ENCODE measurements at regions not wholly inside any gene's neighbourhood (a gene's known extent, or its start where the extent isn't known, plus 50 kb on each side); places are given as distances from the start of the nearest gene placed in this dataset.

DNA sequence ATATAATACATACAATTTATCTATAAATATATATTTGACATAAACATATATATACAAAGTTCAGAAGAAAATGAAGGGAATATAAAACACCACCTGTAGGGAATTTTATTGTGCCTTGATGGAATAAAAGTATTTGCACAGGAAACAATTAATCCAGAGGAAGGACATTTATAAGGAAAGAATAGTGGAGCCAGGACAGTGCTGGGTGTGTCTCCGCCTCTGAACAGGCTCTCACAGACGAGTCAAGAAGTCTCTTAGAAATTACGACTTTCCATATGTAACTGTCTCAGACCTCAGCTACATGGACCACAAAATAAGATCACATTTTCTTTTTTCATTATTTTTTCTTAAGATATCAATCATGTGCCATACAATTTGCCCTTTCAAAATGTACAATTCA is 93.9 kb downstream of the TMEM114 start:
- whole genome bisulfite sequencing, 2 experiments (ENCODE audit: insufficient coverage in 1 of 2, insufficient read length in 1 of 2) = 84 to 90% methylated on average over 3 of the region's 3 CpGs

DNA sequence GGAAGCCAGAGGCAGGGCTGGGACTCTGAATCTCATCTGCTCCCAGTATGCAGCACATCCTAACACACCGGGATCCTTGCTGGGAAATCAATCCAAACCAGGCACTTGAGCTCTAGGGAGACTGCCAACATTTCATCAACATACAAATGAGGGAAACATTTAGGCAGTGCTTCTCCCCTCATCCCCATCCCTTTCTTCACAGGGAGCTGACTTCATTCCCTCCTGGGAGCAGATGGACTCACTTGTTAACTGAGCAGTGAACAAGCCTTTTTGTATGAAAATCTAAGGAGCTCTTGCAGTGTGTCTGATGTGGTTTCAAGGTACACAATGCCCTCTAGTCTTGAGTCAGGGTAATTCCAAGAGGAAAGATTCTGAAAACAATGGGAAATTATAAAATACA is 96.3 kb downstream of the TMEM114 start:
- no peak overlapping the region for H3K27ac ChIP-seq (ENCODE audit: low read depth, low read length)
- H3K27me3 ChIP-seq (ENCODE audit: control insufficient read depth, insufficient read depth, low read length, poor library complexity, severe bottlenecking) = peaks cover 17% of the 10 kb centered on the region
- no peaks in the 10 kb centered on the region for H3K9me3 ChIP-seq (ENCODE audit: control insufficient read depth, low read length)
- H3K27ac Mint-ChIP-seq = no peak overlapping the region
- H3K4me3 ChIP-seq (ENCODE audit: low read length) = no peak overlapping the region
- no peak overlapping the region for H3K4me3 Mint-ChIP-seq
- WGBS, 2 experiments (ENCODE audit: insufficient coverage in 1 of 2, insufficient read length in 1 of 2) = 24% methylated on average over 1 of the region's 1 CpG; no CpG with 5 or more reads in 1 of the 2 experiments
- peaks cover 6% of the 10 kb centered on the region for H3K4me1 Mint-ChIP-seq
- no peaks in the 10 kb centered on the region for H3K9me3 Mint-ChIP-seq
- no peaks in the 10 kb centered on the region for H3K4me1 ChIP-seq (ENCODE audit: control insufficient read depth, insufficient read depth, low read length)
- H3K9ac ChIP-seq (ENCODE audit: extremely low read depth, low read length, poor library complexity, severe bottlenecking) = no peak overlapping the region
- no peaks in the 10 kb centered on the region for H3K36me3 Mint-ChIP-seq (ENCODE audit: low read depth)
- TF ChIP-seq, protein P1, sequence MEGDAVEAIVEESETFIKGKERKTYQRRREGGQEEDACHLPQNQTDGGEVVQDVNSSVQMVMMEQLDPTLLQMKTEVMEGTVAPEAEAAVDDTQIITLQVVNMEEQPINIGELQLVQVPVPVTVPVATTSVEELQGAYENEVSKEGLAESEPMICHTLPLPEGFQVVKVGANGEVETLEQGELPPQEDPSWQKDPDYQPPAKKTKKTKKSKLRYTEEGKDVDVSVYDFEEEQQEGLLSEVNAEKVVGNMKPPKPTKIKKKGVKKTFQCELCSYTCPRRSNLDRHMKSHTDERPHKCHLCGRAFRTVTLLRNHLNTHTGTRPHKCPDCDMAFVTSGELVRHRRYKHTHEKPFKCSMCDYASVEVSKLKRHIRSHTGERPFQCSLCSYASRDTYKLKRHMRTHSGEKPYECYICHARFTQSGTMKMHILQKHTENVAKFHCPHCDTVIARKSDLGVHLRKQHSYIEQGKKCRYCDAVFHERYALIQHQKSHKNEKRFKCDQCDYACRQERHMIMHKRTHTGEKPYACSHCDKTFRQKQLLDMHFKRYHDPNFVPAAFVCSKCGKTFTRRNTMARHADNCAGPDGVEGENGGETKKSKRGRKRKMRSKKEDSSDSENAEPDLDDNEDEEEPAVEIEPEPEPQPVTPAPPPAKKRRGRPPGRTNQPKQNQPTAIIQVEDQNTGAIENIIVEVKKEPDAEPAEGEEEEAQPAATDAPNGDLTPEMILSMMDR (conservative IDR thresholded peaks at IDR 0.05) = peak; percentile 59
- peaks cover 46% of the 10 kb centered on the region for H3K27me3 Mint-ChIP-seq (ENCODE audit: insufficient read depth)
- DNase-seq = peak; percentile 66
- no peaks in the 10 kb centered on the region for H3K36me3 ChIP-seq (ENCODE audit: control insufficient read depth, insufficient read depth, low read length)

More for the DNA sequence above, 93.9 kb downstream of the TMEM114 start:
- Mint-ChIP-seq H3K36me3 (ENCODE audit: low read depth) (no peaks in the 10 kb centered on the region), H3K9me3 (no peaks in the 10 kb centered on the region), H3K4me3 (no peak overlapping the region), H3K27ac (no peak overlapping the region), H3K27me3 (ENCODE audit: insufficient read depth) (peaks cover 62% of the 10 kb centered on the region), H3K4me1 (peaks cover 18% of the 10 kb centered on the region)
- Histone ChIP-seq H3K4me3 (ENCODE audit: low read length) (no peak overlapping the region), H3K27me3 (ENCODE audit: control insufficient read depth, insufficient read depth, low read length, poor library complexity, severe bottlenecking) (peaks cover 19% of the 10 kb centered on the region), H3K27ac (ENCODE audit: low read depth, low read length) (no peak overlapping the region), H3K4me1 (ENCODE audit: control insufficient read depth, insufficient read depth, low read length) (peaks cover 2% of the 10 kb centered on the region), H3K9ac (ENCODE audit: extremely low read depth, low read length, poor library complexity, severe bottlenecking) (no peak overlapping the region), H3K36me3 (ENCODE audit: control insufficient read depth, insufficient read depth, low read length) (no peaks in the 10 kb centered on the region), H3K9me3 (ENCODE audit: control insufficient read depth, low read length) (no peaks in the 10 kb centered on the region)
- TF ChIP-seq, protein P1 (conservative IDR thresholded peaks at IDR 0.05) = no peak
- DNase-seq = no peak

DNA sequence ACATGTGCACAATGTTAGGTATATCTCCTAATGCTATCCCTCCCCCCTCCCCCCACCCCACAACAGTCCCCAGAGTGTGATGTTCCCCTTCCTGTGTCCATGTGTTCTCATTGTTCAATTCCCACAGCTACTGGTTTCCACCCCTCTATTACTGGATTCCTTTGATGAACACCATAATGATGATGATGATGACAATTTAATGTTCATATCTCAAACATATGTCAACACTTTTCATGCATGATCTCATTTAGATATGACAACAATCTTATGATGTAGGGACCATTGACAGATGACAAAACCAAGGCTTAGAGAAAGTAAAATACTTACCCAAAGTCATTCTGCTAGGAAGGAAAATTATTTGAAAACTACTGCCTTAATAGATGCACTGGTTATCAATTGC is 97.6 kb downstream of the TMEM114 start:
- Histone ChIP-seq H3K9me3 (ENCODE audit: control insufficient read depth, low read length) (no peaks in the 10 kb centered on the region), H3K4me1 (ENCODE audit: control insufficient read depth, insufficient read depth, low read length) (no peaks in the 10 kb centered on the region), H3K36me3 (ENCODE audit: control insufficient read depth, insufficient read depth, low read length) (no peaks in the 10 kb centered on the region), H3K27me3 (ENCODE audit: control insufficient read depth, insufficient read depth, low read length, poor library complexity, severe bottlenecking) (peaks cover 19% of the 10 kb centered on the region), H3K4me3 (ENCODE audit: low read length) (no peak overlapping the region), H3K27ac (ENCODE audit: low read depth, low read length) (no peak overlapping the region), H3K9ac (ENCODE audit: extremely low read depth, low read length, poor library complexity, severe bottlenecking) (no peak overlapping the region)
- no peaks in the 10 kb centered on the region for H3K36me3 Mint-ChIP-seq (ENCODE audit: low read depth)
- peaks cover 6% of the 10 kb centered on the region for H3K4me1 Mint-ChIP-seq
- DNase-seq = no peak
- H3K9me3 Mint-ChIP-seq = no peaks in the 10 kb centered on the region
- TF ChIP-seq, protein P1 (conservative IDR thresholded peaks at IDR 0.05) = no peak
- H3K4me3 Mint-ChIP-seq = no peak overlapping the region
- peaks cover 43% of the 10 kb centered on the region for H3K27me3 Mint-ChIP-seq (ENCODE audit: insufficient read depth)
- H3K27ac Mint-ChIP-seq = no peak overlapping the region

All from endodermal cell (in vitro differentiated cells).